ENCODE measurements at regions not wholly inside any gene's neighbourhood (a gene's known extent, or its start where the extent isn't known, plus 50 kb on each side); places are given as distances from the start of the nearest gene placed in this dataset.

DNA sequence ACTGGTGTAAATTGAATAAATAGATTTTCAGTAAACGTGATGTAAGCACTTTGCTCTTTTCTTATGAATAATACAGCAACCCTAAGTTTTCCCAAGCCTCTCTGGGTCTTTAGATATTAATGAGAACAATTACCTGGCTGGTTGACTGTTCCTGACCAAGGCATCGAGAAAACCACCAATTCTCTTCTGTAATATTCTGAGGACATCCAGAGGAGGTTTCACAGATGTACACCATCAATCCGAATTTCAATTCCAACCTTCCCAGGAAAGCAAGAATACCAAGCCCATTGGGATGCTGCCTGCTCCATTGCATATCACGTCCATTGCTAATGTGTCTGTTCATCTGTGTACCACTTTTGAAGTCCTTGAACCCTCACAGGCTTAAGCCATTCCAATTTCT, 571.8 kb downstream of the NUP35 start:
- TF ChIP-seq, protein P1, sequence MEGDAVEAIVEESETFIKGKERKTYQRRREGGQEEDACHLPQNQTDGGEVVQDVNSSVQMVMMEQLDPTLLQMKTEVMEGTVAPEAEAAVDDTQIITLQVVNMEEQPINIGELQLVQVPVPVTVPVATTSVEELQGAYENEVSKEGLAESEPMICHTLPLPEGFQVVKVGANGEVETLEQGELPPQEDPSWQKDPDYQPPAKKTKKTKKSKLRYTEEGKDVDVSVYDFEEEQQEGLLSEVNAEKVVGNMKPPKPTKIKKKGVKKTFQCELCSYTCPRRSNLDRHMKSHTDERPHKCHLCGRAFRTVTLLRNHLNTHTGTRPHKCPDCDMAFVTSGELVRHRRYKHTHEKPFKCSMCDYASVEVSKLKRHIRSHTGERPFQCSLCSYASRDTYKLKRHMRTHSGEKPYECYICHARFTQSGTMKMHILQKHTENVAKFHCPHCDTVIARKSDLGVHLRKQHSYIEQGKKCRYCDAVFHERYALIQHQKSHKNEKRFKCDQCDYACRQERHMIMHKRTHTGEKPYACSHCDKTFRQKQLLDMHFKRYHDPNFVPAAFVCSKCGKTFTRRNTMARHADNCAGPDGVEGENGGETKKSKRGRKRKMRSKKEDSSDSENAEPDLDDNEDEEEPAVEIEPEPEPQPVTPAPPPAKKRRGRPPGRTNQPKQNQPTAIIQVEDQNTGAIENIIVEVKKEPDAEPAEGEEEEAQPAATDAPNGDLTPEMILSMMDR (IDR thresholded peaks at IDR 0.05), result no peak
- no peak for TF ChIP-seq POLR2A (IDR thresholded peaks at IDR 0.05)
- Histone ChIP-seq H3K27me3 (no peaks in the 10 kb centered on the region), H3K4me1 (no peaks in the 10 kb centered on the region), H3K4me3 (no peak overlapping the region), H3K9me3 (peaks cover 0 to 14% (median 0%) of the 10 kb centered on the region in 4 donors), H3K27ac (no peak overlapping the region), H3K36me3 (no peaks in the 10 kb centered on the region)
- DNase-seq (no peak), ATAC-seq (ENCODE audit: low FRiP score in 2 of 2) (no peak)
- 70 to 71% methylated on average over 4 of the region's 4 CpGs for WGBS, 2 donors

DNA sequence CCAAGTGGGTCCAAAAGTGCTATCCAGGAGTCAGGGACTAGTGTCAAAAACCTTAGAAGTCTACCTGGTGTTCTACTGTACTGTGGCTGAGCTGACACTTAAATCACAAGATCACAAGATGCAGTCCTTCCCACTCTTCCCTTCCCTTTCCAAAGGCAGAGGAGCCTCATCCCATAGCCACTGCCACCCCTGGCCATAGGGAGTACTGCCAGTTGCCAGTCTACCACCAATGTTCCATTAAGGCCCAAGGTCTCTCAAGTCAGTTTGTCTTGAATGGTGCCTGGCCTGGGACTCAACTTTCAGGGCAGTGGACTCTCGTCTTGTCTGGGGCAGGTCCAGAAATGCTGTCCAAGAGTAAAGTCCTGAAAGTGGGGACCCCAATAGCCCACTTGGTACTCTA, 585.6 kb downstream of the NUP35 start:
- H3K9me3 ChIP-seq, result no peaks in the 10 kb centered on the region
- no peak for ATAC-seq (ENCODE audit: low FRiP score in 2 of 2)
- no peak overlapping the region for H3K27ac ChIP-seq
- H3K27me3 ChIP-seq, result no peaks in the 10 kb centered on the region
- DNase-seq, result no peak
- H3K4me1 ChIP-seq, result no peaks in the 10 kb centered on the region
- TF ChIP-seq EP300 (IDR thresholded peaks at IDR 0.05) (no peak), POLR2AphosphoS5 (IDR thresholded peaks at IDR 0.05) (no peak)
- no peak overlapping the region for H3K4me3 ChIP-seq
- H3K36me3 ChIP-seq, result no peaks in the 10 kb centered on the region
- 89% methylated on average over 1 of the region's 1 CpG; no CpG with 5 or more reads in 1 of the 2 donors for WGBS, 2 donors

DNA sequence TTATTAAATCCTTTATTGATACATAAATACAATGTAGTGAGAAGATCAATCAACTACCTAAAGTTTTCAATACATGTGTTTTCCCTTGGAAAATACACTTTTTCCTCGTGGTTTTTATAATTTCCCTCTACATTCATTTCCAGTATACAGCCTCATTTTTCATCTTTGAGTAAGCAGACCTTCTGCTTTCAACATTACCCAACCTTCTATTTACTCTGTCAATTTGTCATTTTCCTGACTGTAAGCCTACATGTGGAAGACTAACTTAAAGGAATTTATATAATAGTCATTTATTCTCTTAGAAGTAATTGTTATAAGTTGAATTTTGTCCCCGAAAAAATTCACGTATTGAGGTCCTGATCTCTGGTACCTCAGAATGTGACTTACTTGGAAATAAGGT, 594.0 kb downstream of the NUP35 start:
- Histone ChIP-seq H3K4me3 (no peak overlapping the region), H3K4me1 (no peaks in the 10 kb centered on the region), H3K27me3 (no peaks in the 10 kb centered on the region), H3K36me3 (no peaks in the 10 kb centered on the region), H3K9me3 (no peaks in the 10 kb centered on the region), H3K27ac (no peak overlapping the region)
- DNase-seq, result no peak
- 66 to 76% methylated on average over 3 of the region's 3 CpGs for WGBS, 2 donors
- no peak for ATAC-seq (ENCODE audit: low FRiP score in 2 of 2)
- TF ChIP-seq POLR2A (IDR thresholded peaks at IDR 0.05), result no peak
- TF ChIP-seq EP300 (IDR thresholded peaks at IDR 0.05), result no peak
- TF ChIP-seq, protein P1 (IDR thresholded peaks at IDR 0.05), result no peak
- TF ChIP-seq POLR2AphosphoS5 (IDR thresholded peaks at IDR 0.05), result no peak

DNA sequence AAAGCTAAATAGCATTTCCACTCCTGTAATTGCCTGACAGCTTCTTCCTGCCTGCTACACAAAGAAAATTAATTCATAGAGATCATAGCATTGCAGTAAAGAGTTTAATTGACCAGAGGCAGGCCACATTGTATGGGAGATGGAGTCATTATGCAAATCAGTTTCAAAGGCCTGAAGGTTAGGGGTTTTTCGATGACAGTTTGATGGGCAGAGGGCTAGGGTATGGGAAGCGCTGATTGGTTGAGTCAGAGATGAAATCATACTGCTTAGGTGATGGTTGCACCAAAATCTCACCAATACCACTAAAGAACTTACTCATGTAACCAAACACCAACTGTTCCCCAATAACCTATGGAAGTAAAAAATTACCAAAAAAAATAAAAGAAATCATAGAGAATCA, 599.0 kb downstream of the NUP35 start:
- Histone ChIP-seq H3K36me3 (no peaks in the 10 kb centered on the region), H3K9me3 (no peaks in the 10 kb centered on the region), H3K27me3 (no peaks in the 10 kb centered on the region), H3K4me1 (no peaks in the 10 kb centered on the region), H3K27ac (no peak overlapping the region), H3K4me3 (no peak overlapping the region)
- DNase-seq (no peak), ATAC-seq (ENCODE audit: low FRiP score in 2 of 2) (no peak)
- 81 to 91% methylated on average over 2 of the region's 2 CpGs for WGBS, 2 donors
- TF ChIP-seq, protein P1 (IDR thresholded peaks at IDR 0.05), result no peak
- TF ChIP-seq EP300 (IDR thresholded peaks at IDR 0.05), result no peak
- TF ChIP-seq POLR2A (IDR thresholded peaks at IDR 0.05), result no peak
- TF ChIP-seq POLR2AphosphoS5 (IDR thresholded peaks at IDR 0.05), result no peak

DNA sequence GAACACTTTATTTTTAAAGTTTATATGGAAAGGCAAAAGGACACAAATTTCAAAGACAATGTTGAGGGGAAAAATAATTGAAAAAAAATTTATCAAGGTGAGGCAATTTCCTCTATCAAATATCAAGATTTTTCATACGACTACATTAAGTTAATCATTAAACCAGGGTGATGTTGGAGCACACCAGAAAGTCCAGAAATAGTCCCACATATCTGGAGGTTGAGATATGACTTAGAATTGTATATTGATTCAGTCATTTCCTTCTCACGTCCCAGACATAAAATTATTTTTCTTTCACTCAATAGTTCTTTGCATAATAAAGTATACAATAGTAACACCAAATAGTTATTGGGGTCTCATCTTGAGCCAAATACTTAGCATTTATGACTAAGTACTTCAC, 605.1 kb downstream of the NUP35 start:
- Histone ChIP-seq H3K36me3 (no peaks in the 10 kb centered on the region), H3K27me3 (no peaks in the 10 kb centered on the region), H3K27ac (no peak overlapping the region), H3K4me3 (no peak overlapping the region), H3K9me3 (no peaks in the 10 kb centered on the region), H3K4me1 (no peaks in the 10 kb centered on the region)
- DNase-seq, result no peak
- no peak for TF ChIP-seq POLR2AphosphoS5 (IDR thresholded peaks at IDR 0.05)
- no peak for TF ChIP-seq POLR2A (IDR thresholded peaks at IDR 0.05)
- TF ChIP-seq, protein P1 (IDR thresholded peaks at IDR 0.05), result no peak
- TF ChIP-seq EP300 (IDR thresholded peaks at IDR 0.05), result no peak
- ATAC-seq (ENCODE audit: low FRiP score in 2 of 2), result no peak
- WGBS, 2 donors, result 40 to 51% methylated on average over 2 of the region's 2 CpGs
